ENCODE measurements at regions not wholly inside any gene's neighbourhood (a gene's known extent, or its start where the extent isn't known, plus 50 kb on each side); places are given as distances from the start of the nearest gene placed in this dataset.

DNA sequence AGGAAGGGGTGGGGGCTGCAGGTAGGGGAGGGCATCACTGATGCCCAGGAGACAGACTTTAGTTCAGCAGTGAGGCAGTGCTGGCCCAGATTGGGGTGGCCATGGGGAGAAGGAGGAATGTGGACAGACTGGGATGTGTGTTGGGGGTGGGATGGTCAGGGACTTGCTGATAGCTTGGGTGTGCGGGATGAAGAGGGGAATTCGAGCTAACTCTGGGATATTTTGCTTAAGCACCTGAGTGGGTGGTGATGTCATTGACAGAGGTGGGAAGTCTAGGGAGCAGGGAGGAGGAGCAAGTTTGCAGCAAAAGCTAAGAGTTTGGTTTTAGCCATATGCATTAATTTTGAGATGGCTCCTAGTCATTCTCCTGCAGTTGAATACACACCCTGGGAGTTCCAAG is 207.5 kb downstream of the RPLP1 start:
- Histone ChIP-seq H3K36me3 (no peaks in the 10 kb centered on the region), H3K27me3 (peaks cover 6% of the 10 kb centered on the region; the same call in 1 of the 2 replicates)

GRCh38 chr15:69660658-69661405 is 208.2 kb downstream of the RPLP1 start:
- H3K4me3 ChIP-seq (ENCODE audit: low read depth, low read length): no peak overlapping the region
- no peaks in the 10 kb centered on the region for H3K36me3 ChIP-seq
- no peak for DNase-seq
- no peaks in the 10 kb centered on the region for H3K9me3 ChIP-seq
- TF ChIP-seq, protein P1, sequence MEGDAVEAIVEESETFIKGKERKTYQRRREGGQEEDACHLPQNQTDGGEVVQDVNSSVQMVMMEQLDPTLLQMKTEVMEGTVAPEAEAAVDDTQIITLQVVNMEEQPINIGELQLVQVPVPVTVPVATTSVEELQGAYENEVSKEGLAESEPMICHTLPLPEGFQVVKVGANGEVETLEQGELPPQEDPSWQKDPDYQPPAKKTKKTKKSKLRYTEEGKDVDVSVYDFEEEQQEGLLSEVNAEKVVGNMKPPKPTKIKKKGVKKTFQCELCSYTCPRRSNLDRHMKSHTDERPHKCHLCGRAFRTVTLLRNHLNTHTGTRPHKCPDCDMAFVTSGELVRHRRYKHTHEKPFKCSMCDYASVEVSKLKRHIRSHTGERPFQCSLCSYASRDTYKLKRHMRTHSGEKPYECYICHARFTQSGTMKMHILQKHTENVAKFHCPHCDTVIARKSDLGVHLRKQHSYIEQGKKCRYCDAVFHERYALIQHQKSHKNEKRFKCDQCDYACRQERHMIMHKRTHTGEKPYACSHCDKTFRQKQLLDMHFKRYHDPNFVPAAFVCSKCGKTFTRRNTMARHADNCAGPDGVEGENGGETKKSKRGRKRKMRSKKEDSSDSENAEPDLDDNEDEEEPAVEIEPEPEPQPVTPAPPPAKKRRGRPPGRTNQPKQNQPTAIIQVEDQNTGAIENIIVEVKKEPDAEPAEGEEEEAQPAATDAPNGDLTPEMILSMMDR (IDR thresholded peaks at IDR 0.05; ENCODE audit: low read depth, low read length): no peak
- H3K27me3 ChIP-seq: peaks cover 6% of the 10 kb centered on the region; the same call in 1 of the 2 replicates
- H3K4me1 ChIP-seq: no peaks in the 10 kb centered on the region

More for the DNA sequence above, 207.5 kb downstream of the RPLP1 start:
- H3K4me3 ChIP-seq (ENCODE audit: low read depth, low read length): no peak overlapping the region
- H3K9me3 ChIP-seq: no peaks in the 10 kb centered on the region
- TF ChIP-seq, protein P1 (IDR thresholded peaks at IDR 0.05; ENCODE audit: low read depth, low read length): no peak
- H3K4me1 ChIP-seq: no peaks in the 10 kb centered on the region
- no peak for DNase-seq

DNA sequence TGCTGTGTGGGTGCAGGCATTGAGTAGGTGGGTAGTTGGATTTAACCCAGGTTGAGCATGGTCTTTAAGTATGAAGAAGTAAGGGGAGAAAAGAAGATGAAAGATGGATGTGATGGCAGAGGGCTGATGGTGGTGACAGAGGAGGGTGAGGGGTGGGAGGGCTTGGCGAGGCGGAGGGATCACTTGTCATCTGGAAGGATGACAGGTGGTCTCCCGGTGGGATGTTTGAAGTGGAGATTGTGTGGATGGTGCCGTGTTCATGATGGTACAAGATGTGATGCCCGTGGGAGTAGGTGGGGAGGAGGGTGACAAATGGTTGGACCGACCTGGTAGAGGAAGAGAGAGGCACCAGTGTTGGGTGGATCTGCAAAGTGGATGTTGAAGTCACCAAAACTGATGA is 208.8 kb downstream of the RPLP1 start:
- DNase-seq: no peak
- Histone ChIP-seq H3K9me3 (no peaks in the 10 kb centered on the region), H3K4me1 (no peaks in the 10 kb centered on the region), H3K4me3 (ENCODE audit: low read depth, low read length) (no peak overlapping the region), H3K36me3 (no peaks in the 10 kb centered on the region), H3K27me3 (peaks cover 6% of the 10 kb centered on the region; the same call in 1 of the 2 replicates)
- TF ChIP-seq, protein P1 (IDR thresholded peaks at IDR 0.05; ENCODE audit: low read depth, low read length): no peak

- Histone ChIP-seq H3K36me3 (no peaks in the 10 kb centered on the region), H3K4me3 (ENCODE audit: low read depth, low read length) (no peak overlapping the region), H3K27me3 (peaks cover 6% of the 10 kb centered on the region; the same call in 1 of the 2 replicates), H3K4me1 (no peaks in the 10 kb centered on the region), H3K9me3 (no peaks in the 10 kb centered on the region)
- TF ChIP-seq, protein P1 (IDR thresholded peaks at IDR 0.05; ENCODE audit: low read depth, low read length): no peak
- DNase-seq: no peak
Measured at GRCh38 chr15:69661871-69662644, 209.4 kb downstream of the RPLP1 start.

- Histone ChIP-seq H3K9me3 (no peaks in the 10 kb centered on the region), H3K27me3 (peaks cover 6% of the 10 kb centered on the region; the same call in 1 of the 2 replicates), H3K36me3 (no peaks in the 10 kb centered on the region), H3K4me3 (ENCODE audit: low read depth, low read length) (no peak overlapping the region), H3K4me1 (no peaks in the 10 kb centered on the region)
- no peak for DNase-seq
- TF ChIP-seq, protein P1 (IDR thresholded peaks at IDR 0.05; ENCODE audit: low read depth, low read length): no peak
Measured at GRCh38 chr15:69662645-69663000, 210.0 kb downstream of the RPLP1 start.

DNA sequence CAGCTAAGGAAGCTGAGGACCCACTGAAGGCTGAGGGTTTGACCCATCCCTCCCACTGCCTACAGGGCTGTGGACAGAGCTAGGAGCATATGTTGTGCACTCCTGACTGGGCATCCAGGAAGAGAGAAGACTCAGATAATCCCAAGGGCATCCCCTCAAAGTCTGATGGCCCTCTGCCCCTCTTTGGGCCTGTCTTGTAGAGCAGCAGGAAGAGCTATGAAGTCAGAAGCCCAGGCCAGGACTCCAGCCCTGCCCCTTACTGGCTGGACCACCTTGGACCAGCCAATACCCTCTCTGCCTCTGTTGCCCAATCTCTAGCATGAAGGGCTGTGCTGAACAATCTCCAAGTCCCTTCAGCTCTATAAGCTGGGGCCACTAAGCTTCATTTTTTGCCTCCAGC is 210.8 kb downstream of the RPLP1 start:
- Histone ChIP-seq H3K9me3 (no peaks in the 10 kb centered on the region), H3K4me3 (ENCODE audit: low read depth, low read length) (no peak overlapping the region), H3K27me3 (peaks cover 6% of the 10 kb centered on the region; the same call in 1 of the 2 replicates), H3K4me1 (no peaks in the 10 kb centered on the region), H3K36me3 (no peaks in the 10 kb centered on the region)
- no peak for DNase-seq
- TF ChIP-seq, protein P1 (IDR thresholded peaks at IDR 0.05; ENCODE audit: low read depth, low read length): no peak

All from BE2C (cell line).